H1 (cell line): ENCODE measurements at regions not wholly inside any gene's neighbourhood (a gene's known extent, or its start where the extent isn't known, plus 50 kb on each side); places are given as distances from the start of the nearest gene placed in this dataset.

ENCODE experiments used
- CTCF ChIA-PET: fragments of 300-600 bp; sonication (Branson Sonifier 250); formaldehyde crosslinking; loops from one replicate; lab custom pipeline; 2021; ENCODE audit not compliant: partially characterized antibody; lab: Charles Lee
- POLR2A ChIA-PET: fragments of 300-600 bp; sonication (Branson Sonifier 250); formaldehyde crosslinking; loops from one replicate; lab custom pipeline; 2021; ENCODE audit warnings: inconsistent platforms; ENCODE audit not compliant: partially characterized antibody; lab: Charles Lee
- DNase-seq, 2 experiments: peaks; one replicate each; pipeline versions ENCODE4 v3.0.0 to v3.0.0-alpha.2; 2010 to 2022; ENCODE audit warnings: low spot score in 2 of 2, low read depth in 1 of 2, mixed read lengths in 1 of 2
- FAIRE-seq: peaks from 2 replicates; lab custom pipeline; 2011; peaks lifted over from hg19 to GRCh38; lab: Jason Lieb, UNC
- H2AFZ ChIP-seq: 2 replicates; pipeline ENCODE4 v1.8.1; 2012; ENCODE audit warnings: low read length, inconsistent platforms
- H2AK5ac ChIP-seq: 2 replicates; pipeline ENCODE4 v1.6.1; 2013; ENCODE audit warnings: low read depth, low read length
- H2BK120ac ChIP-seq: replicated peaks from 2 replicates; pipeline ENCODE3; 2013; ENCODE audit warnings: low read depth, low read length, inconsistent platforms
- H2BK12ac ChIP-seq: 2 replicates; pipeline ENCODE4 v1.6.1; 2013; ENCODE audit warnings: low read depth, low read length
- H2BK15ac ChIP-seq: 2 replicates; pipeline ENCODE4 v1.6.1; 2013; ENCODE audit warnings: low read length
- H2BK20ac ChIP-seq: 2 replicates; pipeline ENCODE4 v1.6.1; 2013; ENCODE audit warnings: low read length
- H2BK5ac ChIP-seq: 2 replicates; pipeline ENCODE4 v1.6.1; 2013; ENCODE audit warnings: low read depth, low read length
- H3K14ac ChIP-seq: 2 replicates; pipeline ENCODE4 v1.6.1; 2013; ENCODE audit warnings: inconsistent platforms; ENCODE audit not compliant: insufficient read length
- H3K18ac ChIP-seq: 2 replicates; pipeline ENCODE4 v1.6.1; 2013; ENCODE audit warnings: low read length; ENCODE audit errors: extremely low read depth
- H3K23ac ChIP-seq: 2 replicates; pipeline ENCODE4 v1.6.1; 2013; ENCODE audit warnings: inconsistent platforms; ENCODE audit not compliant: insufficient read length
- H3K23me2 ChIP-seq: 2 replicates; pipeline ENCODE4 v1.6.1; 2013; ENCODE audit warnings: low read depth, low read length
- H3K27ac ChIP-seq: 2 replicates; pipeline ENCODE4 v1.6.1; 2011; ENCODE audit warnings: low read depth, low read length, inconsistent platforms
- H3K27me3 ChIP-seq, 4 experiments: replicated peaks in 1 of 4; 1 replicate in 1 of 4; 2 replicates in 3 of 4; pipeline versions ENCODE4 v1.6.1 to v1.8.1; 2011 to 2013; ENCODE audit warnings: low read length in 3 of 4, mild to moderate bottlenecking in 3 of 4, inconsistent platforms in 2 of 4, mixed read lengths in 2 of 4, moderate library complexity in 1 of 4; ENCODE audit not compliant: control insufficient read depth in 3 of 4, insufficient read depth in 3 of 4; ENCODE audit errors: extremely low read depth in 1 of 4
- H3K36me3 ChIP-seq, 4 experiments: 2 replicates each; pipeline versions ENCODE4 v1.6.1 to v1.8.1; 2011 to 2013; ENCODE audit warnings: mild to moderate bottlenecking in 4 of 4, low read length in 3 of 4, moderate library complexity in 2 of 4, control low read depth in 1 of 4, inconsistent platforms in 1 of 4; ENCODE audit not compliant: insufficient read depth in 4 of 4, control insufficient read depth in 2 of 4
- H3K4ac ChIP-seq: replicated peaks from 2 replicates; pipeline ENCODE3; 2013; ENCODE audit warnings: low read length, low read depth, mixed read lengths, inconsistent platforms; ENCODE audit not compliant: insufficient read length
- H3K4me1 ChIP-seq, 4 experiments: replicated peaks in 1 of 4; 1 replicate in 1 of 4; 2 replicates in 3 of 4; pipeline versions ENCODE4 v1.6.1 to v1.8.1; 2011 to 2013; ENCODE audit warnings: low read length in 3 of 4, inconsistent platforms in 2 of 4, mixed read lengths in 1 of 4; ENCODE audit not compliant: insufficient read depth in 4 of 4, control insufficient read depth in 3 of 4
- H3K4me2 ChIP-seq, 2 experiments: 2 replicates each; pipeline versions ENCODE4 v1.6.1 to v1.8.1; 2011 to 2013; ENCODE audit warnings: low read depth in 2 of 2, low read length in 2 of 2, control low read depth in 1 of 2, inconsistent platforms in 1 of 2, mild to moderate bottlenecking in 1 of 2; ENCODE audit not compliant: insufficient read depth in 1 of 2
- H3K4me3 ChIP-seq, 4 experiments: fragments of 200-600, 300-600 bp in 1 of 4; sonication (generic), shearing (Covaris generic), sonication (Bioruptor Twin) in 1 of 4; 2 replicates each; pipeline versions ENCODE4 v1.5.1 to v1.8.1; 2011 to 2016; ENCODE audit warnings: low read length in 4 of 4, low read depth in 3 of 4, control low read depth in 2 of 4, inconsistent platforms in 2 of 4, mild to moderate bottlenecking in 2 of 4, mixed read lengths in 1 of 4, moderate library complexity in 1 of 4; ENCODE audit not compliant: insufficient read depth in 2 of 4; ENCODE audit errors: extremely low read depth in 1 of 4
- H3K56ac ChIP-seq: replicated peaks from 2 replicates; pipeline ENCODE3; 2013; ENCODE audit warnings: low read depth, mild to moderate bottlenecking, mixed read lengths, low read length, inconsistent platforms; ENCODE audit not compliant: insufficient read length
- H3K79me1 ChIP-seq: 2 replicates; pipeline ENCODE4 v1.6.1; 2013; ENCODE audit warnings: low read depth, low read length, control low read depth
- H3K79me2 ChIP-seq, 2 experiments: 2 replicates each; pipeline versions ENCODE4 v1.6.1 to v1.8.1; 2012 to 2013; ENCODE audit warnings: low read length in 2 of 2, mild to moderate bottlenecking in 2 of 2, inconsistent platforms in 1 of 2; ENCODE audit not compliant: insufficient read depth in 2 of 2, control insufficient read depth in 1 of 2
- H3K9ac ChIP-seq, 4 experiments: replicated peaks in 1 of 4; 1 replicate in 1 of 4; 2 replicates in 3 of 4; pipeline versions ENCODE4 v1.6.1 to v1.8.1; 2011 to 2013; ENCODE audit warnings: low read depth in 3 of 4, low read length in 3 of 4, control low read depth in 2 of 4, mild to moderate bottlenecking in 2 of 4, moderate library complexity in 2 of 4, inconsistent platforms in 1 of 4; ENCODE audit errors: extremely low read depth in 1 of 4
- H3K9me3 ChIP-seq, 2 experiments: 2 replicates each; pipeline versions ENCODE4 v1.6.1 to v1.8.1; 2012 to 2013; ENCODE audit warnings: mild to moderate bottlenecking in 2 of 2, moderate library complexity in 2 of 2, control low read depth in 1 of 2, inconsistent platforms in 1 of 2, low read depth in 1 of 2, low read length in 1 of 2, mixed read lengths in 1 of 2; ENCODE audit not compliant: insufficient read depth in 2 of 2
- H4K20me1 ChIP-seq, 2 experiments: replicated peaks in 1 of 2; 2 replicates each; pipeline versions ENCODE3 to v1.8.1; 2011 to 2013; ENCODE audit warnings: inconsistent platforms in 2 of 2, low read length in 2 of 2, mild to moderate bottlenecking in 1 of 2; ENCODE audit not compliant: insufficient read depth in 2 of 2, control insufficient read depth in 1 of 2
- H4K5ac ChIP-seq: 2 replicates; pipeline ENCODE4 v1.6.1; 2013; ENCODE audit warnings: low read length, low read depth, mixed read lengths, inconsistent platforms; ENCODE audit not compliant: insufficient read length
- H4K8ac ChIP-seq: 2 replicates; pipeline ENCODE4 v1.8.0; 2013; ENCODE audit warnings: mild to moderate bottlenecking, moderate library complexity, low read length, inconsistent platforms; ENCODE audit not compliant: insufficient read depth; ENCODE audit errors: extremely low read depth
- H4K91ac ChIP-seq: replicated peaks from 2 replicates; pipeline ENCODE3; 2013; ENCODE audit warnings: low read length, mixed read lengths, inconsistent platforms; ENCODE audit not compliant: insufficient read length
- BRCA1 ChIP-seq: IDR thresholded peaks from 2 replicates; pipeline ENCODE4 v1.6.1; 2012; ENCODE audit warnings: low read depth, low read length, improper control_type of control experiment
- CHD1 ChIP-seq: IDR thresholded peaks from 2 replicates; pipeline ENCODE4 v1.6.1; 2012; ENCODE audit warnings: low read depth, low read length, improper control_type of control experiment
- EGR1 ChIP-seq: IDR thresholded peaks from 2 replicates; pipeline ENCODE4 v1.6.1; 2011; ENCODE audit warnings: low read depth, low read length, borderline replicate concordance
- JUN ChIP-seq: IDR thresholded peaks from 2 replicates; pipeline ENCODE4 v1.6.1; 2011; ENCODE audit warnings: low read depth, mild to moderate bottlenecking, improper control_type of control experiment, low read length
- KDM4A ChIP-seq: IDR thresholded peaks from one replicate; pipeline ENCODE4 v1.7.1; 2012; ENCODE audit warnings: low read depth, mild to moderate bottlenecking, moderate library complexity, low read length, inconsistent platforms; ENCODE audit not compliant: severe bottlenecking
- MAFK ChIP-seq: IDR thresholded peaks from 2 replicates; pipeline ENCODE4 v1.6.1; 2012; ENCODE audit warnings: low read depth, mild to moderate bottlenecking, improper control_type of control experiment, low read length
- POLR2AphosphoS5 ChIP-seq: IDR thresholded peaks from 2 replicates; pipeline ENCODE4 v1.6.1; 2011; ENCODE audit warnings: low read depth, low read length
- POU5F1 ChIP-seq: IDR thresholded peaks from 2 replicates; pipeline ENCODE4 v1.6.1; 2011; ENCODE audit warnings: low read depth, mild to moderate bottlenecking, low read length, moderate library complexity
- RBBP5 ChIP-seq: IDR thresholded peaks from 2 replicates; pipeline ENCODE4 v1.7.1; 2012; ENCODE audit warnings: low read depth, mild to moderate bottlenecking, inconsistent platforms, low read length, moderate library complexity, borderline replicate concordance
- SUZ12 ChIP-seq: fragments of 200-600 bp; sonication (generic); IDR thresholded peaks from 2 replicates; pipeline ENCODE4 v1.6.1; 2012; ENCODE audit warnings: mild to moderate bottlenecking, inconsistent platforms, low read length, moderate library complexity, mixed read lengths
- TBP ChIP-seq: IDR thresholded peaks from 2 replicates; pipeline ENCODE4 v1.6.1; 2011; ENCODE audit warnings: low read depth, low read length, improper control_type of control experiment
- TEAD4 ChIP-seq: IDR thresholded peaks from 2 replicates; pipeline ENCODE4 v1.6.1; 2012; ENCODE audit warnings: low read depth, low read length, inconsistent platforms, mixed read lengths
- YY1 ChIP-seq: IDR thresholded peaks from 2 replicates; pipeline ENCODE4 v1.6.1; 2011; ENCODE audit warnings: low read depth, mild to moderate bottlenecking, low read length
- WGBS, 2 experiments: shearing (Covaris generic) in 1 of 2; methylation state at CpG; one replicate each; pipeline versions ENCODE4 v1.1.6 to v1.1.7; 2013 to 2015; ENCODE audit warnings: low lambda C conversion rate in 2 of 2, mixed read lengths in 2 of 2, inconsistent platforms in 1 of 2, low coverage in 1 of 2, missing lambda C conversion rate in 1 of 2; ENCODE audit not compliant: insufficient replicate concordance in 2 of 2, insufficient coverage in 1 of 2, insufficient read length in 1 of 2; ENCODE audit errors: extremely low coverage in 1 of 2, missing lambda C conversion rate in 1 of 2; 5-methylcytosine and 5-hydroxymethylcytosine counted together
- TF ChIP-seq, protein P1 (sequence below): IDR thresholded peaks from 2 replicates; pipeline ENCODE4 v1.6.1; 2012; ENCODE audit warnings: inconsistent platforms

DNA sequence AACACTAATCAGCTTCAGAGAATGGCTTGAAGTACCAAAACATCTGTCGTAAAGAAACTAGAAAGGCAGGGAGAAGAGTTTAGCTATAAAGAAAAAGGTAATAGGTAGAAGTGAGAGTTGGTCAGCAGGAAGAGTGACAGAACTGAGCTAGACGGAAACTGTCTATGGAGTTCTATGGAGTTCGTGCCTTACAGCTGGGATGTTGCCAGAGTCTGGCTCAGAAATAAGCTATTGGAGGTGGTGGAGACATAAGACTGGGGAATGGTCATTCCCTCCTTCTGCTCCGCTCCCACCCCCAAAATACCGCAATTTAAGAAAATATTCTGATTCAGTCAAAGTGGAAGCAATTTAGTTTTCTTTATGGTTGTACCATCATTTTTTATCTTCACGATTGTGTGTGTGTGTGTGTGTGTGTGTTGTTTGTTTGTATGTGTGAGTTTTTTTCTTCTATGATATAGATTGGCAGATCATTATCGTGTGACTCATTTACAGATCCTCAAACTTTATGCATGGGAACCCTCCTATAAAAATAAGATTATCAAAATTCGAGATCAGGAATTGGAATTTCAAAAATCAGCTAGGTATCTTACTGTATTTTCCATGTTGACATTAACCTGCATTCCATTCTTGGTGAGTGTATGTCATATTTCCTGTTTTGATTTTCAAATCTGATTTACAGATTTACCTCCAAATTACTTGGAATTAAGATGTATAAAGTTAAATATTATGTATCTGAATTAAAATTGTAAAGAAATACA lies 79.0 kb downstream of the HSPA13 start:
- ChIA-PET CTCF (interaction anchor here (1.5 kb wide), 1 partner anchor 8 kb away, joined by 6 read pairs; no protein-coding TSS in a partner anchor), POLR2A (no interaction called here)
- TF ChIP-seq POLR2AphosphoS5: no peak
- TF ChIP-seq EGR1: no peak
- TF ChIP-seq RBBP5: no peak
- no peak for TF ChIP-seq CHD1
- TF ChIP-seq POU5F1: no peak
- no peak for TF ChIP-seq BRCA1
- TF ChIP-seq TEAD4: no peak
- no peak for TF ChIP-seq KDM4A
- no peak for TF ChIP-seq TBP
- TF ChIP-seq, protein P1, sequence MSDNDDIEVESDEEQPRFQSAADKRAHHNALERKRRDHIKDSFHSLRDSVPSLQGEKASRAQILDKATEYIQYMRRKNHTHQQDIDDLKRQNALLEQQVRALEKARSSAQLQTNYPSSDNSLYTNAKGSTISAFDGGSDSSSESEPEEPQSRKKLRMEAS: no peak
- TF ChIP-seq SUZ12: no peak
- no peak for TF ChIP-seq MAFK
- TF ChIP-seq JUN: no peak
- TF ChIP-seq YY1: no peak

More for the DNA sequence above, 79.0 kb downstream of the HSPA13 start:
- 74% methylated on average over 8 of the region's 8 CpGs; no CpG with 5 or more reads in 1 of the 2 experiments for WGBS, 2 experiments
- Histone ChIP-seq H3K36me3 (no peaks in the 10 kb centered on the region), H3K79me2 (no peaks in the 10 kb centered on the region), H3K56ac (no peak overlapping the region), H2AFZ (no peak overlapping the region), H2BK120ac (no peak overlapping the region), H3K4me2 (no peak overlapping the region), H4K8ac (no peak overlapping the region), H2BK15ac (no peak overlapping the region), H3K4me3 (no peak overlapping the region), H3K4ac (no peak overlapping the region), H4K91ac (no peak overlapping the region), H3K79me1 (no peaks in the 10 kb centered on the region), H3K9me3 (no peaks in the 10 kb centered on the region), H2BK5ac (no peak overlapping the region), H3K27ac (no peak overlapping the region), H2BK12ac (no peak overlapping the region), H3K14ac (no peak overlapping the region), H2AK5ac (no peak overlapping the region), H3K27me3 (no peaks in the 10 kb centered on the region), H3K9ac (no peak overlapping the region), H3K18ac (no peak overlapping the region), H3K23ac (no peak overlapping the region), H3K23me2 (no peaks in the 10 kb centered on the region), H4K5ac (no peak overlapping the region), H2BK20ac (no peak overlapping the region), H3K4me1 (no peaks in the 10 kb centered on the region), H4K20me1 (no peaks in the 10 kb centered on the region)
- no peak for DNase-seq
- FAIRE-seq: no peak
